Neural progenitor cell (in vitro differentiated cells): ENCODE measurements at regions not wholly inside any gene's neighbourhood (a gene's known extent, or its start where the extent isn't known, plus 50 kb on each side); places are given as distances from the start of the nearest gene placed in this dataset.

Source experiments
- DNase-seq: peaks from one replicate; pipeline ENCODE4 v3.0.0-alpha.2; 2016; ENCODE audit warnings: low spot score
- H2AFZ ChIP-seq: fragments of 200-600 bp; sonication (generic); replicated peaks from 2 replicates; pipeline ENCODE4 v1.6.1; 2016; ENCODE audit warnings: antibody characterized with exemption
- H3F3A ChIP-seq: fragments of 200-600 bp; sonication (generic); 2 replicates; pipeline ENCODE4 v1.6.1; 2016; ENCODE audit warnings: antibody characterized with exemption, low read depth
- H3K27ac ChIP-seq: fragments of 200-600 bp; sonication (generic); 2 replicates; pipeline ENCODE4 v1.5.1; 2016; ENCODE audit warnings: mild to moderate bottlenecking
- H3K27me3 ChIP-seq: fragments of 200-600 bp; sonication (generic); 2 replicates; pipeline ENCODE4 v1.6.1; 2016; ENCODE audit warnings: mild to moderate bottlenecking, moderate library complexity
- H3K36me3 ChIP-seq: fragments of 200-600 bp; sonication (generic); 2 replicates; pipeline ENCODE4 v1.5.1; 2016
- H3K4me1 ChIP-seq: fragments of 200-600 bp; sonication (generic); 2 replicates; pipeline ENCODE4 v1.6.1; 2016; ENCODE audit warnings: mixed run types
- H3K4me2 ChIP-seq: fragments of 200-600 bp; sonication (generic); 2 replicates; pipeline ENCODE4 v1.6.1; 2016
- H3K4me3 ChIP-seq: fragments of 200-600 bp; sonication (generic); 2 replicates; pipeline ENCODE4 v1.5.1; 2016
- H3K79me2 ChIP-seq: fragments of 200-600 bp; sonication (generic); 2 replicates; pipeline ENCODE4 v1.6.1; 2016; ENCODE audit warnings: low read depth
- H3K9ac ChIP-seq: fragments of 200-600 bp; sonication (generic); 2 replicates; pipeline ENCODE4 v1.6.1; 2016
- H3K9me3 ChIP-seq: fragments of 200-600 bp; sonication (generic); 2 replicates; pipeline ENCODE4 v1.5.1; 2016; ENCODE audit warnings: low read depth
- H4K20me1 ChIP-seq: fragments of 200-600 bp; sonication (generic); 2 replicates; pipeline ENCODE4 v1.6.1; 2016; ENCODE audit warnings: low read depth
- H3K27ac Mint-ChIP-seq: 3 replicates; pipeline ENCODE4 v1.8.0; 2021; ENCODE audit warnings: mixed read lengths
- H3K27me3 Mint-ChIP-seq: 2 replicates; pipeline ENCODE4 v1.8.0; 2022; ENCODE audit warnings: low read depth, mild to moderate bottlenecking, inconsistent platforms, moderate library complexity, mixed read lengths; ENCODE audit not compliant: insufficient read depth
- H3K36me3 Mint-ChIP-seq: 3 replicates; pipeline ENCODE4 v1.8.0; 2021; ENCODE audit warnings: mixed read lengths
- H3K4me1 Mint-ChIP-seq: 3 replicates; pipeline ENCODE4 v1.8.0; 2021; ENCODE audit warnings: mixed read lengths
- H3K4me3 Mint-ChIP-seq: 3 replicates; pipeline ENCODE4 v1.8.0; 2021; ENCODE audit warnings: mild to moderate bottlenecking, moderate library complexity, mixed read lengths
- H3K9me3 Mint-ChIP-seq: 3 replicates; pipeline ENCODE4 v1.8.0; 2020; ENCODE audit warnings: mixed read lengths
- EZH2 ChIP-seq: fragments of 200-600 bp; sonication (generic); IDR thresholded peaks from 2 replicates; pipeline ENCODE4 v1.6.1; 2017; ENCODE audit warnings: antibody characterized with exemption, mild to moderate bottlenecking, moderate library complexity
- EZH2phosphoT487 ChIP-seq: fragments of 200-600 bp; sonication (generic); IDR thresholded peaks from 2 replicates; pipeline ENCODE4 v1.6.1; 2017; ENCODE audit warnings: antibody characterized with exemption
- TF ChIP-seq, protein P1 (sequence below): fragments of 200-600 bp; sonication (generic); IDR thresholded peaks from 2 replicates; pipeline ENCODE4 v1.5.1; 2017; ENCODE audit warnings: antibody characterized with exemption, mild to moderate bottlenecking

- H3K27me3 ChIP-seq, result no peaks in the 10 kb centered on the region
- no peak for DNase-seq
These were observed 712.8 kb upstream of the CDH10 start for GRCh38 chr5:25357605-25358004.

GRCh38 chr5:25349746-25350145 lies 705.0 kb upstream of the CDH10 start:
- Histone ChIP-seq H3K27ac (no peak overlapping the region), H3K4me1 (peaks cover 10% of the 10 kb centered on the region), H3K4me2 (no peak overlapping the region), H3K27me3 (no peaks in the 10 kb centered on the region), H3F3A (peaks cover 7% of the 10 kb centered on the region), H3K9me3 (no peaks in the 10 kb centered on the region), H4K20me1 (no peaks in the 10 kb centered on the region), H3K36me3 (no peaks in the 10 kb centered on the region), H3K79me2 (no peaks in the 10 kb centered on the region), H3K4me3 (no peak overlapping the region), H3K9ac (no peak overlapping the region), H2AFZ (no peak overlapping the region)
- H3K4me1 Mint-ChIP-seq, result peaks cover 3% of the 10 kb centered on the region
- TF ChIP-seq, protein P1, sequence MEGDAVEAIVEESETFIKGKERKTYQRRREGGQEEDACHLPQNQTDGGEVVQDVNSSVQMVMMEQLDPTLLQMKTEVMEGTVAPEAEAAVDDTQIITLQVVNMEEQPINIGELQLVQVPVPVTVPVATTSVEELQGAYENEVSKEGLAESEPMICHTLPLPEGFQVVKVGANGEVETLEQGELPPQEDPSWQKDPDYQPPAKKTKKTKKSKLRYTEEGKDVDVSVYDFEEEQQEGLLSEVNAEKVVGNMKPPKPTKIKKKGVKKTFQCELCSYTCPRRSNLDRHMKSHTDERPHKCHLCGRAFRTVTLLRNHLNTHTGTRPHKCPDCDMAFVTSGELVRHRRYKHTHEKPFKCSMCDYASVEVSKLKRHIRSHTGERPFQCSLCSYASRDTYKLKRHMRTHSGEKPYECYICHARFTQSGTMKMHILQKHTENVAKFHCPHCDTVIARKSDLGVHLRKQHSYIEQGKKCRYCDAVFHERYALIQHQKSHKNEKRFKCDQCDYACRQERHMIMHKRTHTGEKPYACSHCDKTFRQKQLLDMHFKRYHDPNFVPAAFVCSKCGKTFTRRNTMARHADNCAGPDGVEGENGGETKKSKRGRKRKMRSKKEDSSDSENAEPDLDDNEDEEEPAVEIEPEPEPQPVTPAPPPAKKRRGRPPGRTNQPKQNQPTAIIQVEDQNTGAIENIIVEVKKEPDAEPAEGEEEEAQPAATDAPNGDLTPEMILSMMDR, result no peak
- TF ChIP-seq EZH2 (no peak), EZH2phosphoT487 (no peak)
- H3K4me3 Mint-ChIP-seq, result no peak overlapping the region
- no peaks in the 10 kb centered on the region for H3K27me3 Mint-ChIP-seq
- no peak for DNase-seq
- H3K9me3 Mint-ChIP-seq, result peaks cover 9% of the 10 kb centered on the region
- H3K27ac Mint-ChIP-seq, result no peak overlapping the region
- no peaks in the 10 kb centered on the region for H3K36me3 Mint-ChIP-seq

More at GRCh38 chr5:25357605-25358004, 712.8 kb upstream of the CDH10 start:
- H3K4me1 Mint-ChIP-seq, result no peaks in the 10 kb centered on the region
- H4K20me1 ChIP-seq, result no peaks in the 10 kb centered on the region
- H3K4me3 Mint-ChIP-seq, result no peak overlapping the region
- no peak overlapping the region for H3K4me2 ChIP-seq
- H3K27ac ChIP-seq, result no peak overlapping the region
- H3K9me3 ChIP-seq, result no peaks in the 10 kb centered on the region
- no peak overlapping the region for H3K9ac ChIP-seq
- no peaks in the 10 kb centered on the region for H3K4me1 ChIP-seq
- TF ChIP-seq, protein P1, result no peak
- TF ChIP-seq EZH2, result no peak
- no peak for TF ChIP-seq EZH2phosphoT487
- H3K9me3 Mint-ChIP-seq, result peaks cover 17% of the 10 kb centered on the region
- H3K36me3 Mint-ChIP-seq, result no peaks in the 10 kb centered on the region
- no peak overlapping the region for H3K4me3 ChIP-seq
- H3K79me2 ChIP-seq, result no peaks in the 10 kb centered on the region
- H3K36me3 ChIP-seq, result no peaks in the 10 kb centered on the region
- H3K27ac Mint-ChIP-seq, result no peak overlapping the region
- H2AFZ ChIP-seq, result no peak overlapping the region
- H3F3A ChIP-seq, result no peaks in the 10 kb centered on the region
- H3K27me3 Mint-ChIP-seq, result peaks cover 2% of the 10 kb centered on the region

DNA sequence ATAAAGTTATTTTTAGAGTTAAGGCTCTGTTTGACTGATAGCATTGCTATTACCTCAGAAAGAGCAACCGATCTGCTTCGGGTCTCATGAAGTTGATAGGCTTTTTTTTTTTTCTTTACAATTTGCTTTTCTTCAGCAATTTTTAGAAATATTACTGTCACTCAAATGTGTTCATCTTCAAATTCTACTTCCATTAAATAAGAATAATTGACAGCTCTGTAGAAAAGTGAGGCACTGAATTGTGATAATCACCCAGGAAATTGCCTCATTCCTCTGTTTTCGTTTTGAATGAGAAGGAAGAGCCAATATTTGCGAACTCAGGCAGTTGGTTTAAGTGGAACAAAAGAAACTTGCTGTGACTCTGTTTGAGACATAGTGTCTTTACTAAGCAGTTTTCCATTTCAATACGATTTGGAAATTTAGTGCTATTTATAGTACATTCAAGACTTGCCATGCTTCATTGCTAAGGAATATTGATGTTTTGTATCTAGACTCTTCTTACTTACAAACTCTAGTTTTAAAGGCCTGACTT lies 700.5 kb upstream of the CDH10 start:
- Histone ChIP-seq H3K27me3 (no peaks in the 10 kb centered on the region), H3K36me3 (no peaks in the 10 kb centered on the region), H3F3A (peaks cover 9% of the 10 kb centered on the region), H4K20me1 (no peaks in the 10 kb centered on the region), H2AFZ (no peak overlapping the region), H3K4me2 (peak overlapping the region; percentile 29), H3K79me2 (no peaks in the 10 kb centered on the region), H3K9ac (no peak overlapping the region), H3K9me3 (no peaks in the 10 kb centered on the region), H3K4me1 (peaks cover 10% of the 10 kb centered on the region), H3K27ac (peak overlapping the region; percentile 64), H3K4me3 (no peak overlapping the region)
- H3K9me3 Mint-ChIP-seq, result peaks cover 10% of the 10 kb centered on the region
- peak overlapping the region; percentile 84 for H3K27ac Mint-ChIP-seq
- peaks cover 6% of the 10 kb centered on the region for H3K4me1 Mint-ChIP-seq
- H3K4me3 Mint-ChIP-seq, result no peak overlapping the region
- TF ChIP-seq EZH2phosphoT487 (no peak), EZH2 (no peak)
- TF ChIP-seq, protein P1, result no peak
- DNase-seq, result no peak
- H3K27me3 Mint-ChIP-seq, result no peaks in the 10 kb centered on the region
- H3K36me3 Mint-ChIP-seq, result no peaks in the 10 kb centered on the region
